Pancreas (tissue), 10 donors: ENCODE measurements at regions not wholly inside any gene's neighbourhood (a gene's known extent, or its start where the extent isn't known, plus 50 kb on each side); places are given as distances from the start of the nearest gene placed in this dataset.
A peak's percentile ranks its signal among the peaks of the same experiment; 100 is the strongest.

Experiments
- ATAC-seq, 4 donors: fragments of 200-7000 bp; cut with Tn5 transposase; one replicate each; pipeline versions ENCODE4 v1.8.0 to v1.9.1; 2020; ENCODE audit warnings: mild to moderate bottlenecking in 4 of 4, moderate library complexity in 4 of 4
- DNase-seq, 6 donors: peaks; one replicate each; pipeline ENCODE4 v3.0.0-alpha.2; 2020
- FAIRE-seq: peaks from 2 replicates; lab custom pipeline; 2012; peaks lifted over from hg19 to GRCh38; lab: Jason Lieb, UNC
- H3K27ac ChIP-seq, 4 donors: fragments of 200-600 bp; sonication (generic); 1 replicate in 3 of 4; 2 replicates in 1 of 4; pipeline versions ENCODE4 v1.5.0 to v1.8.0; 2020
- H3K27me3 ChIP-seq, 4 donors: fragments of 200-600 bp; one replicate each; pipeline ENCODE4 v1.8.0; 2021
- H3K36me3 ChIP-seq, 3 donors: fragments of 200-600 bp; sonication (generic) in 1 of 3; one replicate each; pipeline versions ENCODE4 v1.5.0 to v1.8.0; 2020 to 2021
- H3K4me1 ChIP-seq, 3 donors: fragments of 200-600 bp; one replicate each; pipeline ENCODE4 v1.8.0; 2021
- H3K4me3 ChIP-seq, 4 donors: fragments of 200-600 bp; sonication (generic) in 2 of 4; one replicate each; pipeline versions ENCODE4 v1.5.0 to v1.8.0; 2020 to 2021
- H3K9me3 ChIP-seq, 4 donors: fragments of 200-600 bp; one replicate each; pipeline ENCODE4 v1.8.0; 2021
- WGBS, 2 donors: extraction: QIAGEN DNeasy Blood & Tissue Kit; methylation state at CpG; one replicate each; pipeline ENCODE4 v1.1.7; 2013; 5-methylcytosine and 5-hydroxymethylcytosine counted together
- intact Hi-C, 3 donors: fragments of 100-400 bp; cut with DNase I; formaldehyde crosslinking; loops; one replicate each; pipeline versions ENCODE4 v1.11.1 to v1.14.2; 2022
- TF ChIP-seq, protein P1 (sequence below), 4 donors: fragments of 200-600 bp; sonication (generic) in 3 of 4; IDR thresholded peaks; one replicate each; pipeline versions ENCODE4 v1.5.0 to v1.8.0; 2021; ENCODE audit warnings: antibody characterized with exemption in 4 of 4
- donor health status: healthy with polysubstance abuse.
- donor health status: DM: no; HTN: no; CAD: no; lungs with moderate emphysema.
- donor health status: DM: no; HTN: no; CAD: no.
- donor health status: control.
- donor health status: control.
- donor health status: Bipolar disorder and iron deficiency.
- donor health status: DM: yes; HTN: yes; CAD: no.
- donor health status: DM: no; HTN: no; CAD: no.
- donor health status: DM: no; HTN: no; CAD: no.
- donor health status: DM: yes; HTN: yes; CAD: no.

DNA sequence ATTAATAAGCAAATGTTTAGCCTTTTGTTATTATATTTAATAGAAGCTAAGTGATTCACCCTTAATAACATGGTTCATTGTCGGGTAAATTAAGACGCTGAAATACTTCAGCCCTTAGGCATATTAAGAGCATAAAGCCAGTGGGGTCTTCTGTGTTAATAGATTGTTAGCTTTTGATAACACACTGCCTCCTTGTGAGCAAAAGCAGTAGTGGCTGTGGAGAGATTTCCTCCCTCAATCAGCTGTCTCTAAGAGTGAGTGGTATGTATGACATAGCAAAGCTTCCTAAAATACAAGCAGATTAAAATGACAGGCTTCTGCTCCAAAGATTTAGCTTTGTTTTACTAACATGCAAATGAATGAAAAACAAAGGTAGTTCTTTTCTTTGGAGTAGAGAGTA is 143.7 kb upstream of the SYT4 start:
- Histone ChIP-seq H3K36me3 (no peaks in the 10 kb centered on the region), H3K27me3 (peaks cover 0 to 6% (median 1%) of the 10 kb centered on the region in 4 donors), H3K27ac (no peak overlapping the region), H3K4me1 (no peaks in the 10 kb centered on the region), H3K9me3 (no peaks in the 10 kb centered on the region), H3K4me3 (no peak overlapping the region)
- FAIRE-seq: no peak
- ATAC-seq: no peak
- no peak for DNase-seq
- WGBS, 2 donors: 29 to 61% methylated on average over 2 of the region's 2 CpGs
- TF ChIP-seq, protein P1, sequence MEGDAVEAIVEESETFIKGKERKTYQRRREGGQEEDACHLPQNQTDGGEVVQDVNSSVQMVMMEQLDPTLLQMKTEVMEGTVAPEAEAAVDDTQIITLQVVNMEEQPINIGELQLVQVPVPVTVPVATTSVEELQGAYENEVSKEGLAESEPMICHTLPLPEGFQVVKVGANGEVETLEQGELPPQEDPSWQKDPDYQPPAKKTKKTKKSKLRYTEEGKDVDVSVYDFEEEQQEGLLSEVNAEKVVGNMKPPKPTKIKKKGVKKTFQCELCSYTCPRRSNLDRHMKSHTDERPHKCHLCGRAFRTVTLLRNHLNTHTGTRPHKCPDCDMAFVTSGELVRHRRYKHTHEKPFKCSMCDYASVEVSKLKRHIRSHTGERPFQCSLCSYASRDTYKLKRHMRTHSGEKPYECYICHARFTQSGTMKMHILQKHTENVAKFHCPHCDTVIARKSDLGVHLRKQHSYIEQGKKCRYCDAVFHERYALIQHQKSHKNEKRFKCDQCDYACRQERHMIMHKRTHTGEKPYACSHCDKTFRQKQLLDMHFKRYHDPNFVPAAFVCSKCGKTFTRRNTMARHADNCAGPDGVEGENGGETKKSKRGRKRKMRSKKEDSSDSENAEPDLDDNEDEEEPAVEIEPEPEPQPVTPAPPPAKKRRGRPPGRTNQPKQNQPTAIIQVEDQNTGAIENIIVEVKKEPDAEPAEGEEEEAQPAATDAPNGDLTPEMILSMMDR (IDR thresholded peaks at IDR 0.05): no peak
- intact Hi-C loops: no loop called here

DNA sequence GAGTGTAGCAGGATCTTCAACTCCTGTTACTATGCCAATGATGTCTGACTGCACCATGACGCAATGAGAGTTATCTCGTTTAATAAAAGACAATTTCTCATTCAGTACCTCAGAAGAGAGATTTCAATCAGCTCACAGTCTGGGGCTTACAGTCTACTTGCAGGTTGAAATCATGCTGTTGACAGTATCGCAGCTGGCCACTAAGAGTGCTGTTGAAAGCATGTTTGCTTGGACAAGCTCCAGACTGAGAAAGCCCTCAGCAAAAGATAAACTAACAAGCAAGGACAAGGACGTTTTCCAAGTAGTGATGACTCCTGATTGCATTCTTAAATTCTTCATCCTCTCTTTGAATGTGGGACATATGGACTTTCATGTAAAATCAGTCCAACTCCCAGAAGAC is 145.2 kb upstream of the SYT4 start:
- Histone ChIP-seq H3K9me3 (no peaks in the 10 kb centered on the region), H3K4me3 (no peak overlapping the region), H3K36me3 (no peaks in the 10 kb centered on the region), H3K27ac (no peak overlapping the region), H3K27me3 (peaks cover 0 to 6% (median 1%) of the 10 kb centered on the region in 4 donors), H3K4me1 (no peaks in the 10 kb centered on the region)
- intact Hi-C loops: no loop called here
- no peak for DNase-seq
- no peak for FAIRE-seq
- TF ChIP-seq, protein P1 (IDR thresholded peaks at IDR 0.05): no peak
- 7 to 12% methylated on average over 4 of the region's 4 CpGs for WGBS, 2 donors
- peak in 2 of 4 donors; percentile 52 to 67 for ATAC-seq

DNA sequence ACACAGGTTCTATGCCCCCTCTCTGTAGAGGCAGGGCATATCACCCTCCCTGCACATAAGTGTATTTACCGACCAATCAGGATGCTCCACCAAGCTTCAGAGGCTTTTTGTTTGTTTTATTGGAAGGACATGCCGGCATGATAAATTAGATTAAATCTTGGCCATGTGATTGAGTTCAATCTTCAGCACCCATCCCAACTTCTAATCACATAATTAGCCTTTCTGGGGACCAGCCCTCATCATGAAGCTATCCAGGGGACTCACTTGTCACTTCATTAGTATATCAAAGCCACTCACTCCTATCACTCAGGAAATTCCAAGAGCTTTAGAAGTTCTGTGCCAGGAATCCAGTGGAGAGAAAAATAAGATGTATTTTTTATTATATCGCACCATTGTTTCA is 158.6 kb upstream of the SYT4 start:
- WGBS, 2 donors: 68 to 77% methylated on average over 3 of the region's 3 CpGs
- FAIRE-seq (no peak), DNase-seq (no peak), ATAC-seq (no peak)
- TF ChIP-seq, protein P1 (IDR thresholded peaks at IDR 0.05): no peak
- Histone ChIP-seq H3K9me3 (no peaks in the 10 kb centered on the region), H3K4me1 (no peaks in the 10 kb centered on the region), H3K27ac (no peak overlapping the region), H3K27me3 (no peaks in the 10 kb centered on the region), H3K36me3 (no peaks in the 10 kb centered on the region), H3K4me3 (no peak overlapping the region)
- intact Hi-C loops: no loop called here

DNA sequence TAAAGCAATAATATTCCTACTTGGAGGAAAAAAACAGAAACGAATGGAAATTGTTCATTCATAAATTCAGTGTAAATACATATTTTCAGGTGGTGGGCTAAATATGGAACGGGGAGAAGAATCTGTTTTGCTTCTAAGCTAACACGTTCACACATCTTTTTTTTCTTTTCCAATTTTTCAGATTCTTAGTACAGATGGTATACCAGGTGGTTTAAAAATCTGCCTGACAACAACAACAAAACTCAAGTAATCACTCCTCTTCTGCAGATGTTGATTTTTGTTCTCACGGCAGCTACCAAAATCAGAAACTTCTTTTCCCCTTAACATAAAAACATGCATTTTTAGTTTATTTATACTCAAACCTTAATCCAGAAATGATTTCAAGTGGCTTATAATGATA is 164.8 kb upstream of the SYT4 start:
- Histone ChIP-seq H3K4me1 (no peaks in the 10 kb centered on the region), H3K9me3 (no peaks in the 10 kb centered on the region), H3K27ac (no peak overlapping the region), H3K4me3 (no peak overlapping the region), H3K36me3 (no peaks in the 10 kb centered on the region), H3K27me3 (no peaks in the 10 kb centered on the region)
- no peak for FAIRE-seq
- TF ChIP-seq, protein P1 (IDR thresholded peaks at IDR 0.05): no peak
- ATAC-seq: no peak
- intact Hi-C loops: no loop called here
- DNase-seq: no peak
- WGBS, 2 donors: 61 to 70% methylated on average over 4 of the region's 4 CpGs

DNA sequence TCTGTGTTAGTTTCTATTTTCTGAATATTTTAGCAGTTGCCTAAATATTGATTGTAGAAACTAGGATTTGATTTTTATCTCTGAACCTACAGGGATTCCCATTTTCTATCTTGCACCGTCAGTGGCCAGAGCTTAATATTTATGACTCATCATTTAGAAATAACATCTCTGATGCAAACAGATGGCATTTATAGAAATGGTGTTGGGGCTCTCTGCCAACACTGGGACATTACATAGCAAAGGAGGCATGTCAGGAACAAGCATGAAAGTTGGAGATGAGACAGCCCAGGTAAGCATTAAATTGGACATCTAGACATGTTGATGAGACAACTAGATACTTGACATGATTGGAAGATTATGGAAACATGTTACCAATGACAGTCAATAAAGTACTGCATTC is 165.3 kb upstream of the SYT4 start:
- intact Hi-C loops: no loop called here
- Histone ChIP-seq H3K27ac (no peak overlapping the region), H3K4me1 (no peaks in the 10 kb centered on the region), H3K9me3 (no peaks in the 10 kb centered on the region), H3K36me3 (no peaks in the 10 kb centered on the region), H3K4me3 (no peak overlapping the region), H3K27me3 (no peaks in the 10 kb centered on the region)
- no peak for FAIRE-seq
- TF ChIP-seq, protein P1 (IDR thresholded peaks at IDR 0.05): no peak
- ATAC-seq: no peak
- 45 to 66% methylated on average over 1 of the region's 1 CpG for WGBS, 2 donors
- DNase-seq: no peak
